ENCODE measurements at regions not wholly inside any gene's neighbourhood (a gene's known extent, or its start where the extent isn't known, plus 50 kb on each side); places are given as distances from the start of the nearest gene placed in this dataset.

- no peak for TF ChIP-seq BATF2 (CRISPR knock-in tag; IDR thresholded peaks at IDR 0.05)
- no peak for TF ChIP-seq ZFP37 (CRISPR knock-in tag; IDR thresholded peaks at IDR 0.05; ENCODE audit: borderline replicate concordance)
- TF ChIP-seq RAD21 (CRISPR knock-in tag; IDR thresholded peaks at IDR 0.05), result no peak
- no peak for TF ChIP-seq CEBPZ (IDR thresholded peaks at IDR 0.05; ENCODE audit: low read length)
- no peak for TF ChIP-seq CTCF (CRISPR knock-in tag; IDR thresholded peaks at IDR 0.05)
Observed at GRCh38 chr5:8070138-8070537, 201.2 kb downstream of the MTRR start.
